Stomach (tissue), 4 donors: ENCODE measurements at regions not wholly inside any gene's neighbourhood (a gene's known extent, or its start where the extent isn't known, plus 50 kb on each side); places are given as distances from the start of the nearest gene placed in this dataset.

Source experiments
- CTCF ChIP-seq, 7 experiments: fragments of 450-650 bp in 4 of 7; fragments of 200-600 bp in 3 of 7; sonication (generic) in 3 of 7; IDR thresholded peaks; one replicate each; pipeline ENCODE4 v1.5.1; 2016 to 2019; ENCODE audit warnings: antibody characterized with exemption in 7 of 7, control low read depth in 2 of 7, mild to moderate bottlenecking in 1 of 7
- EP300 ChIP-seq: sonication (generic); formaldehyde crosslinking; IDR thresholded peaks from one replicate; pipeline ENCODE4 v1.6.1; 2017; ENCODE audit warnings: antibody characterized with exemption
- POLR2A ChIP-seq, 4 donors: fragments of 450-650 bp; IDR thresholded peaks; one replicate each; pipeline ENCODE4 v1.6.1; 2016; ENCODE audit warnings: antibody characterized with exemption in 4 of 4, control low read depth in 2 of 4, mild to moderate bottlenecking in 1 of 4, moderate library complexity in 1 of 4
- POLR2AphosphoS5 ChIP-seq, 3 donors: sonication (generic); formaldehyde crosslinking; IDR thresholded peaks; one replicate each; pipeline ENCODE4 v1.6.1; 2016; ENCODE audit warnings: antibody characterized with exemption in 3 of 3

- no peak for TF ChIP-seq CTCF (IDR thresholded peaks at IDR 0.05)
- no peak for TF ChIP-seq EP300
- TF ChIP-seq POLR2A (IDR thresholded peaks at IDR 0.05): no peak
- TF ChIP-seq POLR2AphosphoS5 (IDR thresholded peaks at IDR 0.05): no peak
These were observed 237.3 kb downstream of the C7orf25 start for GRCh38 chr7:42674541-42674940.
